HG02981 (cell line): ENCODE measurements at regions not wholly inside any gene's neighbourhood (a gene's known extent, or its start where the extent isn't known, plus 50 kb on each side); places are given as distances from the start of the nearest gene placed in this dataset.
"Not testable (repeated sequence)": the region's sequence is repeated elsewhere in the genome, so short reads cannot be mapped to it uniquely, and the experiment has no call there.

Experiments used
- ATAC-seq: cut with Tn5 transposase; IDR thresholded peaks from one replicate; pipeline ENCODE4 v1.9.1; 2021; ENCODE audit warnings: mild to moderate bottlenecking, moderate library complexity; ENCODE audit not compliant: unreplicated experiment

DNA sequence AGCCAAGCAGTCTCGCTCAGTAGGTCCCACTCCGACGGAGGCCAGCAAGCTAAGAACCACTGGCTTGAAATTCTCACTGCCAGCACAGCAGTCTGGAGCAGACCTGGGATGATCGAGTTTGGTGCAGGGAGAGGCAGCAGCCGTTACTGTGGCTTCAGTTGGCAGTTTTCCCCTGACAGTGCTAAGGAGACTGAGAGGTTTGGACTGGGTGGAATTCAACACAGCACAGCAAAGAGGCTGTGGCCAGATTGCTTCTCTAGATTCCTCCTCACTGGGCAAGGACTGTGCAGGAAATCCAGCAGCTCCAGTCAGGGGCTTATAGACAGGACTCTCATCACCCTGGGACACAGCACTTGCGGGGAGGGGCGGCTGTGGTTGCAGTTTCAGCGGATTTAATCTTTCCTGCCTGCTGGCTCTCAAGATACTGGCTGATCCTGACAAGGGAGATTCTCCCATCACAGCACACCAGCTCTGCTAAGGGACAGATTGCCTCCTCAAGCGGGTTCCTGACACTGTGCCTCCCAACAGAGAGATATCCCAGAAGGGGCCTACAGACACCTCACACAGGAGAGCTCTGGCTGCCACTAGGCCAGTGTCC lies 122.1 kb downstream of the YIPF5 start:
- ATAC-seq = no peak

DNA sequence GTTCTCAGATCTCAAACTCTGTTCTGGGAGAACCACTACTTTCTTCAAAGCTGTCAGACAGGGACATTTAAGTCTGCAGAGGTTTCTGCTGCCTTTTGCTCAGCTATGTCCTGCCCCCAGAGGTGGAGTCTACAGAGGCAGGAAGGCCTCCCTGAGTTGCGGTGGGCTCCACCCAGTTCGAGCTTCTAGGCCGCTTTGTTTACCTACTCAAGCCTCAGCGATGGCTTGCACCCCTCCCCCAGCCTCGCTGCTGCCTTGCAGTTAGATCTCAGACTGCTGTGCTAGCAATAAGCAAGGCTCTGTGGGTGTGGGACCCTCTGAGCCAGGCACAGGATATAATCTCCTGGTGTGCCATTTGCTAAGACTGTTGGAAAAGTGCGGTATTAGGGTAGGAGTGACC lies 115.1 kb downstream of the YIPF5 start:
- ATAC-seq = not testable (repeated sequence)

DNA sequence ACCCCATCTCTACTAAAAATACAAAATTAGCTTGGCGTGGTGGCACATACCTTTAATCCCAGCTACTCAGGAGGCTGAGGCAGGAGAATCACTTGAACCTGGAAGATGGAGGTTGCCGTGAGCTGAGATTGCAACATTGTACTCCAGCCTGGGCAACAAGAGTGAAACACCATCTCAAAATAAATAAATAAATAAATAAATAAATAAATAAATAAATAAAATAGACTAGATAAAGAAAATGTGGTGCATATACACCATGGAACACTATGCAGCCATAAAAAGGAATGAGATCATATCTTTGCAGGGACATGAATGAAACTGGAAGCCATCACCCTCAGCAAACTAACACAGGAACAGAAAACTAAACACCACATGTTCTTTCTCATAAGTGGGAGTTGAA lies 110.4 kb downstream of the YIPF5 start:
- ATAC-seq = not testable (repeated sequence)

GRCh38 chr5:144060598-144060997 lies 109.9 kb downstream of the YIPF5 start:
- ATAC-seq = no peak

- ATAC-seq = no peak
These were observed 104.7 kb downstream of the YIPF5 start for GRCh38 chr5:144065786-144066185.

DNA sequence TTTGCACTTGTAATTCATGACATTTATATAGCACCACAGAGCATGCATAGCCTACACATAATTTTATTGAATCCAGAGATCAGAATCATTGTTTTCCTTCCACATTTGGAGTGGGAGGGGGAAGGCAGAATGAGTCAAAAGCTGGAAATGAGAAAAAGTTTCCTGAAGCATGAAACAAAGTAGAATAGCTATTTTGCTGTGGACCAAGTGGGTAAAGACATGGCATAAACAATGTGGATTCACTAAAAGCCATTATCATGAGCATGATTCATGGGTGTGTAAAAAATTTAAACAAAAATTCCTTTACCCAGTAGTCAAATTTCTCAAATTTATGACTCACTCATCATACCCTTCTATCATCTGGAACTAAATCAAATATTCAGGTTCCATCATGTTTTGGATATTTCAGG lies 97.9 kb downstream of the YIPF5 start:
- ATAC-seq = no peak

- no peak for ATAC-seq
These were observed 93.9 kb downstream of the YIPF5 start for GRCh38 chr5:144076521-144077083.

DNA sequence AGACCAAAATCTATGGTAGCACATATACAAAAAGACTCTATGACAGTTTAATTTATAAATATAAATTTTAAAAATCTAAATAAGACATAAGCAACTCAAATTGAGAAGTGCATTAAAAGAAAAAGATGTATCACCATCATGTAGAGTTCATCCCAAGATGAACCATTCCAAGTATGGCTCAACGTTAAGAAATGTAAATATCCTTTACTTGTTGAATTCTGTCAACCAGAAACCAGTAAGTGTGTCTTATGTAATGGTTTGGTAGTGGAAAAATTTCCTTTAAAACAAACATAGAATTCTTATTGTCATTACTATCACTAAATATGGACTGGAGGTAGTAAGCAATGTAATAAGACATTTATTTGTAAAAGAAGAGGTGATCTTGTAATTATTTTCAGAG lies 87.3 kb downstream of the YIPF5 start:
- ATAC-seq = no peak

DNA sequence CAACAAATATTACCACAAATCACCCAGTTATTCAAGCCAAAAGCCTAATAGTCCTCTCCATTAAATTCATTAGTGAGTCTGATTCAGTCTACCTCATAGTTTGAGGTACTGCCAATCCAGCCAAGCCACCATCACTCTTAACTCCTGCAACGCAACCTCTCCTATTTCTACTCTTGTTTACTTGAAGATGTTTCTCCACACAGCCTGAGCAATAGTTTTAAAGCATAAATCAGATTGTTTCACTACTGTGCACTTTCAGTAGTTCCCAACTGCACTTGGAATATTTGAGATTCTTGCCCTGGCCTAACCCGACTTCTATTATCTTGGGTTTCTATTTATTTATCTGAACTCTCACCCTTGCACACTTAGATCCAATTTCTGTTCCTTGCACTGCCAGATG lies 85.5 kb downstream of the YIPF5 start:
- no peak for ATAC-seq

DNA sequence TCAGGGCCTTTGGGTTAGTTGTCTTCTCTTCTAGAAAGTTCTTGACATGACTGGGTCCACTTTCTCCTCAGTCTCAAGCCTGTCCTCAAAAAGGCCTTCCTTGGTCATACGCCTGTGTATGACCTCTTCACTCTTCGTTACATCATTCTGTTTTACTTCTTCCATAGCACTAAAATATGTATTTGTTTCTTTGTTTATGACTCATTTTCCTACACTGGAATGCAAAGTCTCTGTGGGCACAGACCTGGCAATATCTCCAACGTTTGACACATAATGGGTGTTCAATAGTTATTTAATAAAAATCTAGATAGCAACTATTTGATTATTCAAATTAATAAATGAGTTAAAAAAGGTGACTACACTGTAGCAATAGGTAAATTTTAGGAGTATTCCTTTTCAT lies 85.1 kb downstream of the YIPF5 start:
- ATAC-seq = no peak

GRCh38 chr5:144086295-144086694 lies 84.2 kb downstream of the YIPF5 start:
- ATAC-seq = no peak

- no peak for ATAC-seq
These were observed 82.9 kb downstream of the YIPF5 start for GRCh38 chr5:144087576-144087975.

DNA sequence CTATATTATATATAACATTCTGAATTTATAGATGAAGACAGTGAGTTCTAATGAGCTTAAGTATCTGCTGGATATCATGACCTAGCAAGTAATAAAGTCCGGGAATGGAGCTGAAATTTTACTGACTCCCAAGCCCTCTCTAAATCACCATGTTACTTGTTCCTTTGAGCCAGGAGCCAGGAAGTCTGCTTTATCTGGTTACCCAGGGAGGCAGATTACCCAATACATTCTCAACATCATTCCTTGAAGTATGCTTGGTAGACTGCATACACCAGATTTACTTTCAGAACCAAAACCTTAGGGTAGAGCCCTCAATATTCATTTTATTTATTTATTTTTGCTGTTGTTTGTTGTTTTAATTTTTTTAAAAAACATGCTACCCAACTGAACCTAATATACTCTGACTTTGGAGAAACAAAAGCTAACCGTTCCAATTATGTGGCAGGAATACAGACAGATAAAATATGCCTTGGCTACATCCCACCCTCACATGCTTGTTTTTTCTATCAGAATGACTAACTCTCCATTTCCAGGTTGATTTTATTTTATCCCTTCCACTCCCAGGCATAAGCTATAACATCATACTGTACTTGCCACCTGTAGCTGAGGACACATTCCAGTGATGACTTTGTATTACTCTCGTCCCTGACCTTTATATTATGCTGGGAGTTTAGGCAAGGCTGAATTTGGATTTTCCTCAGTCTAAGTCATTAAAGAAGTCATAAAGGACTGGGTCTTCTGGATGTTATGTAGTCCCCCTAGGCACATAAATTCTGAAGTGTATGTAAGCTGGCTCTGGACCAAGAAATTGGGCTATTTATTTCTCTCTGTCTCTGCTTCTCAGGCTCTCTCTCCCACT lies 82.0 kb downstream of the YIPF5 start:
- ATAC-seq = no peak

- peak; percentile 67 for ATAC-seq
These were observed 80.9 kb downstream of the YIPF5 start for GRCh38 chr5:144089401-144090021.

GRCh38 chr5:144092508-144092907 lies 78.0 kb downstream of the YIPF5 start:
- ATAC-seq = no peak

DNA sequence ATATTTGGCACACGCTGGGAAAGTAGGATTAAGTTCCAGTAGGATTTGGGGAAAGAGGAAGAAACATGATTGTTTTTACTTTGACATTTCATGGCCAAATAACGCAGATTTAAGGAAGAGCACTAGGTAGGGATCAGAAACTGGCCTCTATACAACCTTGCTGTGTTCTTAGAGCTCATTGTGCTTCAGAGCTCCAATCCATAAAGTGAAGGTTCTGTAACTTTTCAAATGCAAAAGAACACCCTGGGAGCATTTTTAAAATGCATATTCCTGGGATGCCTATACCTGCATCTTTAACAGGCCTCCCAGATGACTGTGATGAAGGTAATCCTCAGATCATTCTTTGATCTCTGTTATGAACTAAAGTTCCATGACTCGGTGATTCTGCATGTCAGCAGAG lies 77.1 kb downstream of the YIPF5 start:
- ATAC-seq = no peak

DNA sequence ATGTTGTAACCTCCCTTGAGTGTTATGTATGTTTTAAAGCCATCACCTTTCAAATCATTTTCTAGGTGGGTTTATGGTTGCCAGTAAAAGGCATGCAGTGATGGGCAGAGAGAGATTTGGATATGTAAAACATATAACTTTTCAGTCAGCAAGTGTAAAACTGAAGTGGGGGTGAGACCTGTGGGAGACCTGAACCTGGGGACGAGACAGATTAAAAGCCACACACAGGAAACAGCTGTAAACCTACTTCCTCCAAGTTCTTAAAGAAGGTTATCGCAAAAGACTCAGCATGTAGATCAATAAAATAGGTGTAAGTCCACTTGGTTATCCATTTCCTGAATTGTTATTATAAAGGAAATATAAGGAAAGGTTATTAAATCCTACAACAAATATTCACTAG lies 76.6 kb downstream of the YIPF5 start:
- no peak for ATAC-seq

GRCh38 chr5:144100702-144101101 lies 69.8 kb downstream of the YIPF5 start:
- ATAC-seq = no peak

- no peak for ATAC-seq
These were observed 68.8 kb downstream of the YIPF5 start for GRCh38 chr5:144101616-144102015.

DNA sequence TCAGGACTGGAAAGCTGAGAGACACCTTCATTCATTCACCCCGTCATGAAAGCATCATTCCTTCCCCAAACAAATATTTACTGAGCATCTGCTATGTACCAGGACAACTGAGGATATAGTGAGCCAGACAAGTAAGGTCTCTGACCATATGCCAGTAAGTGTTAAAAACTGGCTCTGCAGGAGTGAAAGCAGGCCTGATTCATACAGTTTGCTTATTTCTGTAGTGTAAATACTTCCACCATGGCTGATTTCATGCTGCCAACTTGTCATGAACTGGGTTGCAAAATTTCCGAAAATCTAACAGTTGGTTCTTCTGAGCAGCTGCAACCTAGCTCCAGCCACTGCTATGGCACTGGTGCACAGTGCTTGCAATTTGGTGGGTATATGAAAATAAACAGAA lies 68.1 kb downstream of the YIPF5 start:
- no peak for ATAC-seq

GRCh38 chr5:144102979-144103378 lies 67.5 kb downstream of the YIPF5 start:
- no peak for ATAC-seq
